ENCODE measurements at regions not wholly inside any gene's neighbourhood (a gene's known extent, or its start where the extent isn't known, plus 50 kb on each side); places are given as distances from the start of the nearest gene placed in this dataset.

DNA sequence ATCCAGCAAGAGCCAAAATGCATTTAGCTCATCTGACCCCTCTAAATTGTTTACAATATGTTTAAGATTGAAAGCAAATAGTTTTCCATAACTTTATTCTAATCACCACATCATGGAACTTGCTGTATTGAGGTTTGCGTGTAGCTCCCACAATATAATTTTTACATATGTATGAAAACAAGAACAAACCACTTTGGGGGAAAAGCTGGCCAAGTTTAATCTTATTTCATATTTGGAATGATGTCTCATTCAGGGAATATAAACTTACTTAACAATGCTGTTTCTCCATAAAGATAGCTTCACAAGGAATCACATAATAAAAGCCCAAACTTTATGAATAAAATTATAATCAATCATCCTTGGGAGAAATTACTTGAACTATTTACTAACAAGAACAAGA lies 194.6 kb upstream of the PCSK5 start:
- no peak for TF ChIP-seq GATA3 (IDR thresholded peaks at IDR 0.05; ENCODE audit: low read depth, low read length)
- no peak for TF ChIP-seq GATA2 (IDR thresholded peaks at IDR 0.05; ENCODE audit: low read depth, low read length)

Data from SH-SY5Y (cell line).